Forelimb muscle (tissue), 1 donor: ENCODE measurements at regions not wholly inside any gene's neighbourhood (a gene's known extent, or its start where the extent isn't known, plus 50 kb on each side); places are given as distances from the start of the nearest gene placed in this dataset.

Source experiments
- DNase-seq: peaks from one replicate; pipeline ENCODE4 v3.0.0-alpha.2; 2013; ENCODE audit warnings: low read depth

DNA sequence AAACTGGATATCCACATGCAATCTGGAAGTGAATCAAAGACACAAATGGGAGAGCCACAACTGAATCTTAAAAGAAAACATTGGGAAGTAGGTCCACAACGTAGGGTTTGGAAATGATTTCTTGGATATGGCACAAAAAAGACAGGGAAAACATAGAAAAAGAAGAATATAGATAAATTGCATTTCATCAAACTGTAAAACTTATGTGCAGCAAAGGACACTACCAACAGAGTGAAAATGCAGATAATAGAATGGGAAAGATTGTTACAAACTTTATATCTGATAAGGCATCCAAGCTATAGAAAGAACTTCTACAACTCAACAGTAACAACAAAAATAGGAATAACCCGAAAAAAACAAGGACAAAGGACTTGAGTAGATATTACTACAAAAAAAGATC is 89.6 kb downstream of the ZNF280B start:
- DNase-seq = no peak

DNA sequence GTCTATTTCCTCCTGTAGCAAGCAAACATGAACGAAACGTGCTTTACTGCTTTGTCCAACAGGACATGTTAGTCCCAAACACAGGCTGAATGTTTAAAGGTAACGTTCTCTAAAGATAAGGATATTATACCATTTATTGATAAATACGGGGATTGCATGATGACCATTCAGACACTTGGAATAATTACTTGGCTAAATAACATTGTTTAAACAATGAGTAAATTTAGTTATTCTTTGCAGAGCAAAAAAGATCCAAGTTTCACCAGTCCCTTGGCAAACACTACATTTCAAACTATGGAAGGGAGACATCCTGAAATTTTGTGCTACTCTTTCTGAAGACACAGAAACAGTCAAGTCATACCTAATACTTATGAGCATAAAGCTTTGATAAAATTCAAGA is 88.0 kb downstream of the ZNF280B start:
- DNase-seq = no peak

DNA sequence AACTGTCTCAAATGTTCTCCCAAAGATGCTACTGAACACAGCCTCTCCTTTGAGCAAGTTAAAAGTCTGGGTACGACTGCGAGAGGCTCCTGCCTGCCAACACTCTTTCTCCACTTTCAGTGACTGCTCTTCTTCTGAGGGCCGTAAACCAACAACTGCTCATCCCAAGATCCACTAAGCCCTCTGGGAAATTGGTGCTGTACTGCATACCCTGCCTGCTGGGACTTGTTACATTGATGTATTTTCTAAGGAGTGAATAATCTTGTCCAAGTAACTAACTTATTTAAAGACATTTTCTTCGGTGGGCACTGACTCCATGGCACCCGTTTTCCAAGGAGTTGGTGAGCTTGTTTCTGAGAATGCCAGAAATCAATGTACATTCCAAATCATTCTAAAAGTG is 87.2 kb downstream of the ZNF280B start:
- DNase-seq = no peak

DNA sequence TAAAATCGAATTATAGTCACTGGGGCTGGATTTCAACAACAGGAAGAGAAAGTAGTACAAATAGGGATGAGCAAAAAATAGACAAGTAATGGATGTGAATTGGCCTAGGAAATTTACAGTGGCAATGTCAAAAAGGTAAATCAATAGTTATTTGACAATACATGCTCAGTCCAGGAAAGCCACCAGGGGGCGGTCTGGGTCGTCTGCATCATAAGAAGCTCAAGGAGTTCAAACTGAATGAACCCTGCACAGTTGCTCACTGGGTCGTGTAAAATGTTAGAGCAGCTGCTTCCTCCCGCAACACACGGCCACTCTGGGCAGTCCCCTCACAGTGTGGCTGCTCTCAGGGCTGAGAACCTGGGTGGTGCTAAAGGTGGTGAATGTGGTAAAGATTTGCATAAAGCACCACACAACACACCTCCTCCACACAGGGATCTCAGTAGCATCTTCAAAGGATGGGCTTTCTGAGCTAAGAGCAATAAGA is 85.9 kb downstream of the ZNF280B start:
- no peak for DNase-seq

DNA sequence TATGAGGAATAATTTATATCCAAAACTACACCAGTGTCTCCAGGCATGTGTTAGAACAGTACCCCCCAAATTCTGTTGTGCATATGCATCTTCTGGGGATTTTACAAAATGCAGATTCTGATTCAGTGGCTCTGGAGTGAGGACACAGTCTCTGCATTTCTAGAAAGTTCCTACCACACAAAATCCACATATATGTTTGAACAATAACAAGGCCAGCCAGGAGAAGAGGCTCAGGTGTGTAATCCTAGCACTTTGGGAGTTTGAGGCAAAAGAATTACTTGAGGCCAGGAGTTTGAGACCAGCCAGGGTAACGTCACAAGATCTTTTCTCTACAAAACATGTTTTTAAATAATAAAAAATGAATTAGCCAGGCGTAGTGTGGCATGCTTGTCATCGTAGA is 84.9 kb downstream of the ZNF280B start:
- DNase-seq = no peak

DNA sequence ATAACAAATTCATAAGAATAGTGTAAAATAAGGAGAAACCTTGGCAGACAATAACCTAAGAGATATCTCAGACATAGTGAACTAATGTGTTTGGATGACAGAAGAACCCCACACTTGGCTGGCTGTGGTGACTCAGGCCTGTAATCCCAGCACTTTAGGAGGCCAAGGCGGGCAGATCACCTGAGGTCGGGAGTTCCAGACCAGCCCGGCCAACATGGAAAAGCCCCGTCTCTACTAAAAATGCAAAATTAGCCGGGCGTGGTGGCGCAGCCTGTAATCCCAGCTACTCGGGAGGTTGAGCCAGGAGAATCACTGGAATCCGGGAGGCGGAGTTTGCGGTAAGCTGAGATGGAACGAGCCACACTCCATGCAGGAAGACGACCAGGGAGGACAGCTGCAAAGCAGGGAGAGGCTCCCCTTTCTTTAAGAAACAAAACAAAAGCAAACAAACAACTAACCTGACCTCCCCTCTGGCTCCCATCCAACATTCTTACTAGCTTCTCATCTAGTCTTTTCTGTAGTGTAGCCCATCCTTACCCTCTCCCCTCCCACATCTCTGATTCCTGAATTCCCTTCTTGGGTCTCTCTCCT is 84.2 kb downstream of the ZNF280B start:
- no peak for DNase-seq

DNA sequence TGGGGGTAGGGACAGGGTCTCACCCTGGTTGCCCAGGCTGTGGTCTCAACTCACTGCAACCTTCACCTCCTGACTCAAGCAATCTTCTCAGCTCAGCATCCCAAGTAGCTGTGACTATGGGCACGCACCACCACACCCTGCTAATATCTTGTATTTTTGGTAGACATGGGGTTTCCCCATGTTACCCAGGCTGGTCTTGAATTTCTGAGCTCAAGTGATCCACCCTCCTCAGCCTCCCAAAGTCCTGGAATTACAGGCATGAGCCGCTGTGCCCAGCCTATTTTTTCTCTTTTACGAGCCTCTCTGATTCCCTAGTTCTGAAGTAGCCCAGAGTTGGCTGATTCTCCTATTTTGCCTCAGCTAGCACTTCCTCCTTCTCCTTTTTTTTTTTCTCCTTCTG is 83.6 kb downstream of the ZNF280B start:
- no peak for DNase-seq

DNA sequence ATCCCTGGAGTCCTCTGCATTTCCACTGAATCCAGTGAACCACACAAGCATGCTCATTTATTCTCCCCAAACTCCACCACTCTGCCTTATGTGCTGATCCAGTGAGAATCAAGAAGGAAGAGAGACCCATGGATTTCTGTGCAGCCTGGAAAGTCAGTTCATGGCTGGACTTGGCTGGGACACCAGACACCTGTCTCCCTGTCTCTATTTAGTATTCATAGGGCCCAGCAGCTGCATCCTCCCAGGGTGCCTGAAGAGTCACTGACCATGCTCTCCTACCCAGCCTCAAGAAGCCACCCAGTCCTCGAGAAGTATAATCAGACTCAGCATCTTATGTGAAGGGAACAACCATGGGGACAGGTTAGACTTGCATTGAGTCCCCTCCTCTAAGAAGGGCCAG is 83.2 kb downstream of the ZNF280B start:
- no peak for DNase-seq

DNA sequence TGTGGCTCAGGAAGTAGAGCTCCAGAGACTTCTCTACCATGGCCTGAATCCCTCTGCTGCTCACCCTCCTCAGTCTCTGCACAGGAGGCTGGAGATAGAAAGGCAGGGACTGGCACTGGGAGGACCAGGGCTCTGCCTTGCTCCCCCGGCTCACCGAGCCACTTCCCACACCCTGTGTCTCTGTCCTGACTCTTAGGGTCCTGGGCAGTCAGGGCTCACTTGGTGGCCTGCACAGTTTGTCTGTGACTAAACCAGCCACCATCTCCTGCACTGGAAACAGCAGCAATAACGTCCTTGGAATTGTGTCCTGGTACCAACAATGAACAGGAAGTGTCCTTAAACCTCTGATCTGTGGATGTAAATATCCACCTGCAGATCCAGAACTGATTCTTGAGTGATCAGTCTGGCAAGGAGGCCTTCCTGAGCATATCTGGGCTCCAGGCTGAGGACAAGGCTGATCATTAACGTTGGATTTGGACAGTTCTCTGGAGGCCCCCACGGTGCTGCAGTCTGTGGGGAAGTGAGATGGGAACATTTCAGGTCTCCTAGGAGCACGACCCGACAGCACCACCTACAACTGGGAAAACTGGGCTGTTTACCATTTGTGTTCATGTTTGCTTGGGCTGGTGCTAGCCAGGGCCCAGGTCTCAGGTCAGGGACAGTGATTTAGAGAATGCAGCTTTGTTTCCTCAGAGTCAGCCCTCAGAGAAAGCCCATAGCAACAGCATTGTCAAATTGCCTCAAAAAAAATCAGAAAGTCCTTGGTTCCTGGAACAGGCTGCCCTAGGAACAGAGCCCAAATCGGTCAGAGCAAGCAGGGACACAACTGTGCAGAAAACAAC is 82.5 kb downstream of the ZNF280B start:
- no peak for DNase-seq

DNA sequence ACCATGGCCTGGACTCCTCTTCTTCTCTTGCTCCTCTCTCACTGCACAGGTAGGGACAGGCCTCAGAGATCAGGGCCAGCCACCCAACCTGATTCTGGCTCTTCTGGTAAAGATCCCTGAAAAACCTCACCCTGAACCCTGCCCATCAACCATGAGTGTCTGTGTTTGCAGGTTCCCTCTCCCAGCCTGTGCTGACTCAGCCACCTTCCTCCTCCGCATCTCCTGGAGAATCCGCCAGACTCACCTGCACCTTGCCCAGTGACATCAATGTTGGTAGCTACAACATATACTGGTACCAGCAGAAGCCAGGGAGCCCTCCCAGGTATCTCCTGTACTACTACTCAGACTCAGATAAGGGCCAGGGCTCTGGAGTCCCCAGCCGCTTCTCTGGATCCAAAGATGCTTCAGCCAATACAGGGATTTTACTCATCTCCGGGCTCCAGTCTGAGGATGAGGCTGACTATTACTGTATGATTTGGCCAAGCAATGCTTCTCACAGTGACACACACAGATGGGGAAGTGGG is 80.9 kb downstream of the ZNF280B start:
- no peak for DNase-seq

DNA sequence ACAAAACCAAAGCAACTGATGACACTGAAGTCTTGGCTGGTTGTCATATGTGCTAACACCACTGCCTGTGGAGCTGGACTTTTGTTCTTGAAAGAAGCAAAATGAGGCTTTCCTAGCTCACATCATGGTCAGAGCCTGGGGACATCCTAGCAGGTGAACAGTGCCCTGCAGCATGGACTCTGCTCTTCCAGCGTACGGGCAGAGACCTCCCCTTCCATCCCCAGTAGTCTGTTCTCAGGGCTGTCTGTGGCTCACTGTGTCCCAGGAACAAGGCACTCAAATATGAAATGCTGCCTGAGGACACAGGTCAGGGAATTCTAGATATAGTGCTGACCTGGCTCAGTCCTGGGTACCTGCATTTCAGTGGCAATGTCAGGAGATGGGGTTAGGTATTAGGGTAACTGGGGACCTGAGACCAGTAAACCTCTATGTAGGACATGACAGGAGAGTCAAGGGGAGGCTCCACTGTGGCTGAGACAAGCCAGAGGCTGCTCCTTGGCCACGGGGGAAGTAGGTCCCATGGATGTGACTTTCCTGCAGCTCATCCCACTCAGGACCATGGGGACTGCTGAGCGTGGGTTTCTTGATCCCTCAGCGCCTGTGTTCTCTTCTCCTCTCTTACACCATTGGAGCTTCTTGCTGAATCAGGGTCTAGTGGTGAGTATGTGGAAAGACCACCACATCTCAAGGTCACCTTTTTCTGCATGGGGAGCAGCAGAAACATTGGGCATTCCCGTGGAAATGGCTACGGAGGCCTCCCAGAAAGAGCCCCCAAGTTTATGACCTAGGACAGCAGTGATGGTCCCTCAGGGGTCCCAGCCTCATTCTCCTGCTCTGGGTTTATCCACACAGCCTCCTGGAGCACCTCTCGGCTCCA is 80.1 kb downstream of the ZNF280B start:
- no peak for DNase-seq

DNA sequence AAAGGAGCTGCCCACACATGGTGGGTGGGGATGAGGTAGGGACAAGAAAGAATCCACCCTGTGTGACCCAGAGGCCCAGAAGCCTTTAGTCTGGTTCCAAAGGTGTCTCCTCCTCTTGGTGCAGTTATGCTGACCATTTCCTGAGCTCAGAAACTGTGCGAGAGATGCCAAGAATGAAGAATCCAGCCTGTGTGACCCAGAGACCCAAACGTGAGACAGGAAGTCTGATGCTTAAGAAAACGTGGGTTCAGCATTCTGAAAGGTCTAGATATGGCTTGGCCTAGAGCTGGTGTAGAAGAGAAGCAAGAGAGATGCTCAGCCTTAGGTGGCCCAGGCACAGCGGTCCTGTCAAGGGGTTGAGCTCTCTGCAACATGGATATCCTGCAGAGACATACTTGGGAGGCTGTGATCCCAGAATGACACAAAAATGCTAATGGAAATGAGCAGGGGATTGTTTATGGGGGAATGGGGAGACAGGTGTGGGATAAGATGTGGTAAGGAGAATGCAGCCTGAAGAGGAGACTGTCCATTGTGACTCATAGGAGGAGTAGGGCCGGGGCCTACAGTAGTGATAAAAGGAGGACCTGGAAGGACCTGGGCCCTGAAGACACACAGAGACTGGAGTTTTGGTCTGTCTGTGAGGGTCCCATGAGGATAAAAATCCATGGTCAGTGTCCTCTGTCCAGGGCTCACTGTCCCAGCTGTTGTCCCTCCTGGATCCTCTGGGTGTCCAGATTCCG is 79.0 kb downstream of the ZNF280B start:
- DNase-seq = no peak

DNA sequence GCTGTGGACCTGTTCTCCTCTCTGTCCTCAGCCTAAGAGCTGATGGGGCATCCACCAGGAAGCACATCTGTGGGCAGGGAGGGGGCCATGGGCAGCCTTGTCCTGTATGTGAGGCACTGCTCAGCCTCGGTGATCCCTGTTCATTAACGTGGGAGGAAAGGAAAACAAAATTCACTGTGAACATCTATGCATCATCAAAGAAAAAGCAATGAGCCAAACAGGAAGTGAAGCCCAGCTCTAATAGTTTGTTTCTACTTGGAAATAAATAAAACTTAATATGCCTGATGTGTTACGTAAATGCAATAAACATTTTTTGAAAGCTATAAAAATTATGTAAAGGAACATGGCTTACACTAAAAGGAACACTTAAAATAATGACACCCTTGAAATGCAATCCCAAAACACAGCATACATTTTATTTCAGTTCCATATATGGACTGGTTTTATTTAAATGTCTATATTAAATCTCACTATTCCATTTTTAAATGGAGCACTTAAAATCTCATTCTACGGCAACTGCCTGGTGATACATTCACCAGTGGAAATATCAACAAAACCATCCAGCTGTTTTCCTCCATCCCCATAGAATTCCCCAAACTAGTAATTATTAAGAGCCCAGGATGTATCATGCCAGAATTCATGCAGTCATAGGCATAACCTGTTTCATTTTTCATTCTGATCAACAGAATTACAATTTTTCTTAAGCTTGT is 78.3 kb downstream of the ZNF280B start:
- no peak for DNase-seq

DNA sequence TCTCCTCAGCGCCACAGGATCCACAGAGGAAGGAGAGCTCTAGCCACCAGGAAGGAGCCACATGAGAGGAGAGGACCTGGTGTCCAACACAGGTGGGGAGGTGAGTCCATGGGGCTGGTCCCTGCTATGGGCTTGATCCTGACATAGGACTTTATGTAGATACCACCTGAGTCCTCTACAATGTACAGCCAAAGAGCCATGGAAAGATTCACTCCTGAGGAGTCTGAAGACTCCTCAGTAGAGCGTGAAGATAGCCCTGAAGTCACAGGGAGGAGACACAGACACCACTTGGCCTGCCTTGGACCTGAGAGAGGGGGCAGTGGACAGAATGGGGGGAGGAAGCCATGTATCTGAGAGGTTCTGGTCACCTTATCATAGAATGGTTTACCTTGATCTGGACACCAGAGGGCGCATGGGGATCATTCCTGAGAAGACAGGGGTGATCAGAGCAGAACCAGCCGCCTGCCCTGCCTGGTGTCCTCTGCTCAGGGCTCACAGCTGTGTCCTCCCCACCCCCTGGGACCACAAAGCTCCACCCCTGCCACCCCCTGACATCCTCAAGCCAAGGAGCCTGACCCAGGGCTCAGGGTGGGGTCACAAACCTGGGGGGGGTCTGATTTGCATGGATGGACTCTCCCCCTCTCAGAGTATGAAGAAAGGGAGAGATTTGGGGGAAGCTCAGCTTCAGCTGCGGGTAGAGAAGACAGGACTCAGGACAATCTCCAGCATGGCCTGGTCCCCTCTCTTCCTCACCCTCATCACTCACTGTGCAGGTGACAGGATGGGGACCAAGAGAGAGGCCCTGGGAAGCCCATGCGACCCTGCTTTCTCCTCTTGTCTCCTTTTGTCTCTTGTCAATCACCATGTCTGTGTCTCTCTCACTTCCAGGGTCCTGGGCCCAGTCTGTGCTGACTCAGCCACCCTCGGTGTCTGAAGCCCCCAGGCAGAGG is 77.0 kb downstream of the ZNF280B start:
- DNase-seq = no peak

DNA sequence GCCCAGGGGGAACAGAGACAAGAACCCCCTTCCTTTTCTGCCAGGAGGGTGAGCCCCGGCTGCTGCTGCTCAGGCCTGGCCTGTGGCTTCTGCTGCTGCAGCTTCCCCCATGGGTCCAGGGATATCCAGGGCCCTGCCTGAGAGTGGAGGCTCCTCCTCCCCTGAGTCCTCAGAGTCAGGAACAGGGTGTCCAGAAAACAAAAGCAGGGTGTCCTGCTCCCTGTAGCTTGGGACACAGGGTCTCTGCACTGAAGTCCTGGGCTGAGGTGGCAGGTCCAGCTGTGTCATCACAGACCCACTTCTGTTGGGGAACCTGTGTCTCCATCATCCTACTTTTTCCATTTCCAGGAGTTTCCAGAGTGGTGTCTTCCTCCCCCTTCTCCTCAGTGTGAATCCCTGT is 76.1 kb downstream of the ZNF280B start:
- no peak for DNase-seq

DNA sequence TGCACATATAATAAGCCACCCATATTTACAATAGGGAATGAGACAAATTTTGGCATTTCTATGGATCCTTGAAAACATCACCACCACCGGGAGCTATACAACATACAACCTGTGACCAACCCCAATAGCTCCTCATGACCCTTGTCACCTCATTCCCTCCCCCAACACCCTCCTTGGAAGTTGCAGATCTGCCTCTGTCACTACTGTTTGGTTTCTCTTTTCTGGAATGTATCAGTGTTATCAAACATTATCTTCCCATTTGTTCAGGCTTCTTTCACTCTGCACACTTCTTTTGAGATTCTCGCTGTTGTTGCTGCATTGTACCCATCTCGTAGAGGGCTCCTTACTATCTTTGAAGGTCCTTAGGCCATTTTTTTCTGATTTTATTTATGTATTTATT is 75.6 kb downstream of the ZNF280B start:
- DNase-seq = no peak

DNA sequence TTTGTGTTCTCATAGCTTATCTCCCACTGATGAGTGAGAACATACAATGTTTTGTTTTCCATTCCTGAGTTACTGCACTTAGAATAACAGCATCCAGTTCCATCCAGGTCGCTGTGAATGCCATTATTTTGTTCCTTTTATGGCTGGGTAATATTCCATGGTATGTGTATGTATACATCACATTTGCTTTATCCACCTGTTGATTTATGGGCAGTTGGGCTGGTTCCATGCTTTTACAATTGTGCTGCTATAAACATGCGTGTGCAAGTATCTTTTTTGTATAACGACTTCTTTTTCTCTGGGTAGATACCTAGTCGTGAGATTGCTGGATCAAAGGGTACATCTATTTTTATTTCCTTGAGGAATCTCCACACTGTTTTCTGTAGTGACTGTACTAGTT is 74.8 kb downstream of the ZNF280B start:
- no peak for DNase-seq
